ENCODE measurements at regions not wholly inside any gene's neighbourhood (a gene's known extent, or its start where the extent isn't known, plus 50 kb on each side); places are given as distances from the start of the nearest gene placed in this dataset.

DNA sequence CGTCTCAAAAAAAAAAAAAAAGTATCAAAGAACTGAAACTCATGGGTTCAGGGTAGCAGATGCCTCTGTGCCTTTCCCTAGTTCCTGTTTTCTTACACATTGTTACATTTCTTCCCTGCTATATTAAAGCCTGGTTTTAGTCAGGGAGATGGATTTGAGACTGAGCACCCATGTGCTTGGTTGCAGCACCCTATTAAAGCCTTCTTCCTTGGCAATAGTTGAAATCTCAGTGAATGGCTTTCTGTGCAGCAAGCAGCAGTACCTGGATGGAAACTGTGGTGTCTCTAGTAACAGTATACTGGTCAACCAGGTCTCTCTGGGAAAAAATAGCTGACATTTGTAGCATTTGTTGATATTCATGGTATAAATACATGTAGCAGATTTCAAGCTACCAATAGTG is 331.1 kb downstream of the ANKRD30A start:
- TF ChIP-seq, protein P1, sequence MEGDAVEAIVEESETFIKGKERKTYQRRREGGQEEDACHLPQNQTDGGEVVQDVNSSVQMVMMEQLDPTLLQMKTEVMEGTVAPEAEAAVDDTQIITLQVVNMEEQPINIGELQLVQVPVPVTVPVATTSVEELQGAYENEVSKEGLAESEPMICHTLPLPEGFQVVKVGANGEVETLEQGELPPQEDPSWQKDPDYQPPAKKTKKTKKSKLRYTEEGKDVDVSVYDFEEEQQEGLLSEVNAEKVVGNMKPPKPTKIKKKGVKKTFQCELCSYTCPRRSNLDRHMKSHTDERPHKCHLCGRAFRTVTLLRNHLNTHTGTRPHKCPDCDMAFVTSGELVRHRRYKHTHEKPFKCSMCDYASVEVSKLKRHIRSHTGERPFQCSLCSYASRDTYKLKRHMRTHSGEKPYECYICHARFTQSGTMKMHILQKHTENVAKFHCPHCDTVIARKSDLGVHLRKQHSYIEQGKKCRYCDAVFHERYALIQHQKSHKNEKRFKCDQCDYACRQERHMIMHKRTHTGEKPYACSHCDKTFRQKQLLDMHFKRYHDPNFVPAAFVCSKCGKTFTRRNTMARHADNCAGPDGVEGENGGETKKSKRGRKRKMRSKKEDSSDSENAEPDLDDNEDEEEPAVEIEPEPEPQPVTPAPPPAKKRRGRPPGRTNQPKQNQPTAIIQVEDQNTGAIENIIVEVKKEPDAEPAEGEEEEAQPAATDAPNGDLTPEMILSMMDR (IDR thresholded peaks at IDR 0.05; ENCODE audit: poor library complexity): no peak
- TF ChIP-seq EZH2 (IDR thresholded peaks at IDR 0.05; ENCODE audit: borderline replicate concordance) (no peak), EZH2phosphoT487 (IDR thresholded peaks at IDR 0.05; ENCODE audit: low read depth, severe bottlenecking, unreplicated experiment) (no peak)

Measured in hepatocyte (in vitro differentiated cells).